ENCODE measurements at regions not wholly inside any gene's neighbourhood (a gene's known extent, or its start where the extent isn't known, plus 50 kb on each side); places are given as distances from the start of the nearest gene placed in this dataset.
"Not testable (repeated sequence)": the region's sequence is repeated elsewhere in the genome, so short reads cannot be mapped to it uniquely, and the experiment has no call there.

GRCh38 chr2:201946746-201947145, 86.9 kb upstream of the FZD7 start:
- DNase-seq (ENCODE audit: low read depth): not testable (repeated sequence)

GRCh38 chr2:201947287-201947686, 86.4 kb upstream of the FZD7 start:
- DNase-seq (ENCODE audit: low read depth): no peak

- no peak for DNase-seq (ENCODE audit: low read depth)
Measured at GRCh38 chr2:201949181-201949926, 84.3 kb upstream of the FZD7 start.

- DNase-seq (ENCODE audit: low read depth): no peak
Measured at GRCh38 chr2:201949927-201950246, 83.8 kb upstream of the FZD7 start.

- no peak for DNase-seq (ENCODE audit: low read depth)
Measured at GRCh38 chr2:201950606-201951005, 83.0 kb upstream of the FZD7 start.

GRCh38 chr2:201952187-201952586, 81.5 kb upstream of the FZD7 start:
- DNase-seq (ENCODE audit: low read depth): no peak

- DNase-seq (ENCODE audit: low read depth): no peak
Measured at GRCh38 chr2:201953396-201953795, 80.3 kb upstream of the FZD7 start.

- no peak for DNase-seq (ENCODE audit: low read depth)
Measured at GRCh38 chr2:201953880-201954279, 79.8 kb upstream of the FZD7 start.

GRCh38 chr2:201955231-201955630, 78.4 kb upstream of the FZD7 start:
- DNase-seq (ENCODE audit: low read depth): no peak

- no peak for DNase-seq (ENCODE audit: low read depth)
Measured at GRCh38 chr2:201955702-201956141, 77.9 kb upstream of the FZD7 start.

- no peak for DNase-seq (ENCODE audit: low read depth)
Measured at GRCh38 chr2:201956361-201956760, 77.3 kb upstream of the FZD7 start.

GRCh38 chr2:201957091-201957490, 76.6 kb upstream of the FZD7 start:
- DNase-seq (ENCODE audit: low read depth): no peak

- no peak for DNase-seq (ENCODE audit: low read depth)
Measured at GRCh38 chr2:201959198-201959597, 74.5 kb upstream of the FZD7 start.

- no peak for DNase-seq (ENCODE audit: low read depth)
Measured at GRCh38 chr2:201959626-201960025, 74.0 kb upstream of the FZD7 start.

- no peak for DNase-seq (ENCODE audit: low read depth)
Measured at GRCh38 chr2:201960305-201960704, 73.3 kb upstream of the FZD7 start.

GRCh38 chr2:201961401-201961800, 72.3 kb upstream of the FZD7 start:
- DNase-seq (ENCODE audit: low read depth): no peak

GRCh38 chr2:201962774-201963562, 70.7 kb upstream of the FZD7 start:
- no peak for DNase-seq (ENCODE audit: low read depth)

GRCh38 chr2:201964011-201964410, 69.6 kb upstream of the FZD7 start:
- no peak for DNase-seq (ENCODE audit: low read depth)

- no peak for DNase-seq (ENCODE audit: low read depth)
Measured at GRCh38 chr2:201964631-201965206, 68.9 kb upstream of the FZD7 start.

GRCh38 chr2:201965550-201965949, 68.1 kb upstream of the FZD7 start:
- DNase-seq (ENCODE audit: low read depth): no peak

GRCh38 chr2:201966691-201967438, 66.8 kb upstream of the FZD7 start:
- DNase-seq (ENCODE audit: low read depth): no peak

- DNase-seq (ENCODE audit: low read depth): no peak
Measured at GRCh38 chr2:201968050-201968449, 65.6 kb upstream of the FZD7 start.

GRCh38 chr2:201968476-201968875, 65.2 kb upstream of the FZD7 start:
- no peak for DNase-seq (ENCODE audit: low read depth)
